Testis (tissue), 2 donors: ENCODE measurements at regions not wholly inside any gene's neighbourhood (a gene's known extent, or its start where the extent isn't known, plus 50 kb on each side); places are given as distances from the start of the nearest gene placed in this dataset.

Experiments used
- CTCF ChIP-seq, 3 experiments: fragments of 450-650 bp in 2 of 3; fragments of 200-600 bp in 1 of 3; sonication (generic) in 1 of 3; IDR thresholded peaks; one replicate each; pipeline ENCODE4 v1.5.1; 2016 to 2019; ENCODE audit warnings: antibody characterized with exemption in 3 of 3, mild to moderate bottlenecking in 2 of 3, moderate library complexity in 1 of 3
- POLR2A ChIP-seq: fragments of 450-650 bp; IDR thresholded peaks from one replicate; pipeline ENCODE4 v1.6.1; 2017; ENCODE audit warnings: antibody characterized with exemption, mild to moderate bottlenecking, moderate library complexity

- TF ChIP-seq CTCF (IDR thresholded peaks at IDR 0.05) (no peak), POLR2A (no peak)
These were observed 385.0 kb upstream of the FAM98A start for GRCh38 chr2:33984131-33984530.
